ENCODE measurements at regions not wholly inside any gene's neighbourhood (a gene's known extent, or its start where the extent isn't known, plus 50 kb on each side); places are given as distances from the start of the nearest gene placed in this dataset.

GRCh38 chr10:117470733-117471132 is 71.8 kb upstream of the EMX2 start:
- Histone ChIP-seq H3K27me3 (ENCODE audit: control insufficient read depth, insufficient read depth, low read length) (peaks cover 7% of the 10 kb centered on the region), H3K4me3 (ENCODE audit: low read depth in 2 of 2, low read length in 2 of 2) (no peak overlapping the region), H3K27ac (ENCODE audit: low read length) (no peak overlapping the region), H3K9me3 (ENCODE audit: control insufficient read depth, insufficient read depth, low read depth, low read length) (no peaks in the 10 kb centered on the region), H3K4me1 (ENCODE audit: control insufficient read depth, insufficient read depth, low read length) (no peaks in the 10 kb centered on the region), H3K36me3 (ENCODE audit: control insufficient read depth, insufficient read depth, low read length) (no peaks in the 10 kb centered on the region)
- CTCF ChIA-PET = no interaction called here
- TF ChIP-seq REST (IDR thresholded peaks at IDR 0.05; ENCODE audit: insufficient read depth in 1 of 2, low read depth in 2 of 2, low read length in 1 of 2) = no peak
- no peak for TF ChIP-seq SIN3A (IDR thresholded peaks at IDR 0.05; ENCODE audit: borderline replicate concordance, insufficient read depth, low read depth, low read length)
- no peak for TF ChIP-seq POLR2AphosphoS5 (IDR thresholded peaks at IDR 0.05; ENCODE audit: low read depth, low read length)
- intact Hi-C loops (cut with micrococcal nuclease; ENCODE audit: unreplicated experiment) = no loop called here
- in situ Hi-C loops (cut with HindIII; ENCODE audit: low pct_unique_long_range_greater_than_20kb, low sequenced_read_pairs) = no loop called here
- DNase-seq (ENCODE audit: low read depth, low spot score) (no peak), ATAC-seq (no peak)
- no TSS peak for BruUV-seq (replicated peaks)
- POLR2A ChIA-PET = interaction anchor here (0.7 kb wide), 2 partner anchors 19 to 70 kb away, joined by 8 to 10 read pairs; no protein-coding TSS in a partner anchor

GRCh38 chr10:117468665-117469064 is 73.9 kb upstream of the EMX2 start:
- no peaks in the 10 kb centered on the region for H3K36me3 ChIP-seq (ENCODE audit: control insufficient read depth, insufficient read depth, low read length)
- H3K4me1 ChIP-seq (ENCODE audit: control insufficient read depth, insufficient read depth, low read length) = no peaks in the 10 kb centered on the region
- DNase-seq (ENCODE audit: low read depth, low spot score) (no peak), ATAC-seq (no peak)
- no TSS peak for BruUV-seq (replicated peaks)
- ChIA-PET CTCF (no interaction called here), POLR2A (no interaction called here)
- H3K27me3 ChIP-seq (ENCODE audit: control insufficient read depth, insufficient read depth, low read length) = peaks cover 5% of the 10 kb centered on the region
- no peaks in the 10 kb centered on the region for H3K9me3 ChIP-seq (ENCODE audit: control insufficient read depth, insufficient read depth, low read depth, low read length)
- H3K4me3 ChIP-seq (ENCODE audit: low read depth in 2 of 2, low read length in 2 of 2) = no peak overlapping the region
- intact Hi-C loops (cut with micrococcal nuclease; ENCODE audit: unreplicated experiment) (no loop called here), in situ Hi-C loops (cut with HindIII; ENCODE audit: low pct_unique_long_range_greater_than_20kb, low sequenced_read_pairs) (no loop called here)
- H3K27ac ChIP-seq (ENCODE audit: low read length) = no peak overlapping the region
- TF ChIP-seq POLR2AphosphoS5 (IDR thresholded peaks at IDR 0.05; ENCODE audit: low read depth, low read length) (no peak), TCF7L2 (IDR thresholded peaks at IDR 0.05; ENCODE audit: low read depth, low read length) (no peak), SIN3A (IDR thresholded peaks at IDR 0.05; ENCODE audit: borderline replicate concordance, insufficient read depth, low read depth, low read length) (no peak), REST (IDR thresholded peaks at IDR 0.05; ENCODE audit: insufficient read depth in 1 of 2, low read depth in 2 of 2, low read length in 1 of 2) (no peak), CTCF (IDR thresholded peaks at IDR 0.05) (no peak)
